ENCODE measurements at regions not wholly inside any gene's neighbourhood (a gene's known extent, or its start where the extent isn't known, plus 50 kb on each side); places are given as distances from the start of the nearest gene placed in this dataset.
"Not testable (repeated sequence)": the region's sequence is repeated elsewhere in the genome, so short reads cannot be mapped to it uniquely, and the experiment has no call there.

DNA sequence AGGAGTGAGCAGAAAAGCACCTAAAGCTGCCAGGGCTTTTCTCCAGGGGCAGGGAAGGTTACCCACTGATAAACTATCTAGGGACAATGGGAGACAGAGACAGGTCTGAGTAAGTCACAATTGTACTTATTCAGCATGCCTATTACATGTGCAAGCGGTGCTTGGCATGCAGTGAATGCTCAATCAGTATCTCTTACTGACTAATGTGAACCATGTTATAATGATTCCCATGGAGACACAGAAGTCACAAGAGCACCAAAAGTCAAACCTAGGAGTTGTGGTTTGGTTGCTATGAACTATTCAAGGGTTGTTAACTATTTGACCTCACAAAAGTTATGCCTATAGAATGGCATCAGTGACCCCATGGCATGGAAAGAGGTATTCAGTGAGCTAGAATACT is 50.0 kb upstream of the RASGRP1 start:
- DNase-seq = no peak

DNA sequence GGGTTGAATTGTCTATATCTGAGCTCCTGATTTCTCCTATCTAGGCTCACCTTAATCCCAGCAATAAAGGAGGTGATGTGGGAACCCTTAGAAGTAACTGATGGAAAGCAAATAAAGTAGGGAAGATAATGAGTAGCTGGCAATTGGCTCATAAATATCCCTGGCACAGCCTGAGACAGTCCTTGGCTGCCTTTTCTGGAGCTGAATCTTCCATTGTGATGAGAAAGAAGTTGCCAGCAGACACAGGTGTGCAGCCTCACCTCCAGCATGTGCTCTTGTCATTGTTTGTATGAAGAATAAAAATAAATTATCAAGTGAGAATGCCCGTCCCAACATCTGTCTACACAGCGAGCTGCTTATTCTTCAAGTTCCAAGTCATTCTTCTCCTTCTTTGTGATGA is 53.2 kb upstream of the RASGRP1 start:
- DNase-seq = no peak

DNA sequence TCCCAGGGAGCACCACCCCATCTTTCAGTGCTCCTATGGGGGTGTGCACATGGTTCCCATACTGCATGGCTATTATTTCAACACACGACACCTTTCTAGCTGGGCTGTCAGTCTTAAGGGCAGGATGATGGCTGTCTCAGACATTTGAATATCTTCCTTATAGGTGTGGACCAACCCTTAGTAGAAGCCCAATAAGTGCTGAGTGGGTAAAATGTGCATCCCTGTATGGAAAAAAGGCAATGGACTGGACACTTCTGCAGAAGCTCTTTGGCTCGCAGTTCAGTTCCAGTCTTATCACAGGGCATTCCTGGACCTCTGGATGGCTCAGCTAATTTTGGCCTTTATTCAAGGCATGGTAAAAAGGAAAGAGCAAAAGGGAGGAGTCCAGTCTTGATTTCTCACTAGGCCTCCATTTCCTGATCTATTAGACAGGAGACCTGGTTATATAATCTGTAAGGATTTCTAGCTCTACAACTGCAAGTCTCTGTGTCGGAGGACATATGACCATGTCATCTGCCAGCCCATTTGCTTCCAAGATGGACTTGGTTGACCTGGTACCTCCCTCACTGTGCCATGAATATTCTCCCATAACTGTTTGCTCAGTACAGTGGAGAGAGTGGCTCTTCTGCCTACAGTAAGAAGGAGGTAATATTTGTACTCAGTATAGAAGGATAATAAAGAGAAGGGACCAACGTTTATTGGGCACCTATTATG is 53.8 kb upstream of the RASGRP1 start:
- DNase-seq = no peak

DNA sequence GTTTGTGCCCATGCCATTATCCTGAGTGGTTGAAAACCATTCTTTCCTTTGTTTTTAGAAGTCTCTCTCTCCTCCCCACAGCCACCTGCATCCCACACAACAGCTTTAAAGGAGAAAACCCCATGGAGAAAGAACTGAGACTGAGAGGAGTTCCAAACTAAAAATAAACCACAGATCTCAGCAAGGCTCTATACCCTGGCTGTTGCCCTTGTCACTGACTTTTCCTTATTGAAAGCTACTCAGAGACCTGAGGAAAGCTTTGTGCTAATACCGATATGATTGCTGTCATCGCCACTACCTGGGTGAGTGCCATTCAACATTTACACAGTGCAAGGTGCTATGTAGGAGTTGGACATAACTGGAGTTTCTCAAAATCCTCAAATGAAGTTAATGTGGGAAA is 55.5 kb upstream of the RASGRP1 start:
- DNase-seq = no peak

DNA sequence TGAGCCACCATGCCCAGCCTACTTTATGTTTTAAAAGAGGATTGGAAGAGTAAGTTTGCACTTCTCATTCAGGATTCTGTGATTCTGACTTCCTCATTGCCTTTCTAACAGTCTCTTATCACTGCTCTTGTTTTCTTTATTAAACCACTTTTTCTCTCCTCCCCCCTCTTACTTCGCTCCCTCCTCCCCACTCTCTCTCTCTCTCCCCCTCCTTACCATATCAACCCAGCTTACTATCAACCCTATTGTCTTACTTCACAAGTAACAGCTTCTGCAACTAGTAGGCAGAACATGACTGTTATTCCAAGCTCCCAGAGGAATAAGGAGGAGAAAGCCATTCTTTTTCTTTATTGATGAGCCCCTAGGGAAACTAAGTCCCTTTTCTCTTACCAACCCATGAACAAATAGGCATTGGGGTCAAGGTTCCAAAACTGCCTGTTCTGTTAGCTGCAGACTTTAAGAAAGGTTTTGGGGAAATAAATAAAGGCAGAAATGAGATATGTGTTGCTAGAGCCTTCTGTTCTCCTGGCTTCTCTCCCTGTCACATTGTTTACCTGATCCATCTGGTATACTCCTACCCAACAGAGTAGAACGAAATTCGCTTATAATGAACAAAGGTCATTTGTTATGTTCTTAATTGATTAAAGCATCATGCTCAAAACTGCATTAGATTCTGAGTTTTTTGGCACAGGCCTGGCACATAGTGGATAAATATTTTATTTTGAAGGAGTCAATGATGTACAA is 56.4 kb upstream of the RASGRP1 start:
- DNase-seq = no peak

DNA sequence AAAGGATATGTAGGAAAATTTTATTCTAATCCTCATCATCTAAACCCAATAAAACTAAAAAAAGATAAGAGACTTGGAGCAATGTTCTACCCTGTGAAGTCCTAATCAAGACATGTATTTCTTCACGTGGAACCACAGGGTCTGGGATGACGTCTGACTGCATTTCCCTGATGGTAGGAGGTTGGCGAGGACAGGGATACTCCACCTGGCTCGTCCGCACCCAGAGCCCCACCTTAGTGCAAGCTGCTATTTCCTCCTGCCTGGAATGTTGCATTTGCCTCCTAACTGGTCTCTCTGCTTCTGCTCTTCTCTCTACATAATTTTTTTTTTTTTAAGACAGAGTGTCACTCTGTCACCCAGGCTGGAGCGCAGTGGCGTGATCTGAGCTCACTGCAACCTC is 57.7 kb upstream of the RASGRP1 start:
- DNase-seq = no peak

DNA sequence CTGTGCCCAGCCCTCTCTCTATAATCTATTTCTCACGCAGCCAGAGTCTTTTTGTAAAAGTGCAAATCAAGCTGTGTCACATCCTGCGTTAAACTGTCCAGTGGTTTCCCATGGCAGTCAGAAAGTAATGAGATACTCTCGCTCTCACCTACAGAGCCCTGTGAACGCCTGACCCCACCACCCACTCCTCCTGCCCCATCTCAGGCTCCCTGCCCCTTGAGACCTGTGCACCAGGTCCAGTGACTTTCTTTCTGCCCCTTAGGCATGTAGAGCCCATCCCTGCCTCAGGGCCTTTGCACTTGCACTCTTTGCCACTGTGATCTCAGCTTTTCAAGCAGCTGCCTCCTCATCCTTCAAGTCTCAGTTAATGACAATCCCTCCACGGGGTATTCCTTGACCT is 58.3 kb upstream of the RASGRP1 start:
- no peak for DNase-seq

DNA sequence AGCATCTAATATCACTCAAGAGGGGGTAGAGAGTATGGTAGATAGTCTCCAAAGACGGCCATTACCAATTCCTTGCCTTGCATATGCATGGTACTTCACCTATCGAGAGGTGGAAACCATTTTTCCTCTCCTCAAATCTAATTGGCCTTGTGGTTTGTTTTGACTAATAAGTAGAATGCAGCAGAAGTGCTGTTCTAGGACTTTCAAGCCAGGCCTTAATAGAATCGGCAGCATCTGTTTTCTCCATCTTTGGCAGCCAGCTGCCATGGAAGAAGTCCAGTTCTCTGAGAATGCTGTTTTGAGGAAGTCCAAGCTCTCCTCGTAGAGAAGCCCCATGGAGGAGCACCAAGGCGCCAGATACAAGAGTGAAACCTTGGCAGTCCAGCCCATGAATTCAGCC is 59.1 kb upstream of the RASGRP1 start:
- no peak for DNase-seq

DNA sequence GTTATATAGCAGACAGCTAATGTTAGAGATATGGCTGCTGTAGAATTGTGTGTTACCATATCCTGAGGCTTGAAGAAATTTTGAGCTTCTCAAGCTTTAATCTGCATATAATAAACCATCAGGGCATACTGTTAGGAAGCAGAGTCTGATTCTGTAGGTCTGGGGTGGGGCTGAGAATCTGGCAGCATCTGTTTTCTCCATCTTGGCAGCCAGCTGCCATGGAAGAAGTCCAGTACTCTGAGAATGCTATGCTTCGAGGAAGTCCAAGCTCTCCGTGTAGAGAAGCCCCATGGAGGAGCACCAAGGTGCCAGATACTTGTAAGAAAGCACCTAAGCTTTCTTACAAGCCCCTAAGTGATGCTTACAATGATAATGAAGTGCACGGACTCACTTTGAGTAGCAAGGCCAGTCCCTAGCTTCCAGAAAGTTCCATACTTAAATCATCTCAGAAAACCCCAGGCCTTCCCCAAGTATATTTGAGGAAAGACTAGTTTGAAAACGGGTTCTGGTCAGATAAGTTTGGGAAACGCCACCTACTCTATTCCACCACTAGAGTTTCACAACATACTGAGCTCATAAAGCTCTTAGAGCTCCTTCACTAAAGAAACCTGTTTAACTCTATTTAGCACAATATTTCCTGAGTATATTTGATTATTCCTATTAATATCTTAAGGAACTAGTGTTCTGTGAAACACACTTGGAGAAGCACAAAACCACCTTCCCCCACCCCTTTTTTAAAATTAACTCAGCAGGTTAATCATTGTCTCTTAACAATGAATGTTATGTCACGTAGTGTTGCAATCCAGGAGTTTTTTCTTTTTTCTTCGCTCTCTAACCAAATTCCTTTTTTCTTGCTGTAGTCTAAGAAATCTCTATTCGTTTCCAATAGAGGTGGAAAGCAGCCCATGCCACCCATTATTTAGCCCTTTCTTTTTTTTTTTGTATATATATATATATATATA is 59.9 kb upstream of the RASGRP1 start:
- no peak for DNase-seq

DNA sequence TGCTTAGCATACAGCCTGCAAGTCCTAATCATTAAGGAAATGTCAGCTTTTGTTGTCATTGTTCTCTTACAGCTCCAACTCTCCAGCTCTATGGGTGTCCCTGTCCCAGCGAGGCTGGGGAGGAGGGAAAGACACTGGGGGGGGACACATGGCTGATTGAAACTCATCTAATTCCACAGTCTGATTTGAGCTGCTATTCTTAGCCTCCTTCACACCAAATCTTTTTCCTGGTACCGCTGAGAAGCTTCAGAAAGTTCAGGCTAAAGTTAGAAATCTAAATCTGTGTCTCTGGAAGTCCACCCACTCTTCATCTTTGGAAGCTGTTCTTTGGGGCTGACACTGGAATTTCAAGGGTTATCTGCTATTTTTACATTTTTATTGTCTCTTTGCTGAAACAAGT is 61.3 kb upstream of the RASGRP1 start:
- DNase-seq = no peak

DNA sequence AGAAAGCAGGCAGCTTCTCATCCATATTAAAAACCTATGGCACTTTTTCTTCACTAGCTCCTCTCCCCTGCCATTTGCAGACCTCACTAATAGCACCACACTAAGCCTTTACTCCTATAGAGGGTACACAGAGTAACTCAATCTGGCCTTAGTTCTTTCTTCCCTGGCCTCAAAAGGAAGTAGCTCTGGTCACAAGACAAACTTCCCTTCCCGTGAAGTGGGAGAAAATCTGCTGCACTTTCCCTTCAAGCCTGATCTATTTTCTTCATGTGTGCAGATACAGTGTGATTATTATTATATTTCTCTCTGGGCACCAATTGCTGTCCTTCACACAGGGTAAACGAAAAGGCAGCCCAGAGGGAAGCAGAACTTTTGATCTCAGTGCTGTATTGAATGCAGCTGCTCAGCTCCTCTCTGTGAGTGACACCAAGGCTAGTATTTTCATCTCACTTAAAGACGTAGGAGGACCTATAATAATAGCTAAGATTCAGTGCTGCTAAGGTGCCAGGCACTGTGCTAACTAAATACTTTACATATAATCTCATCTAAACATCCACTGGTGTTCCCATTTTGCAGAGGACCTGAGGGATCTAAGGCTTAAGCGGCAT is 61.9 kb upstream of the RASGRP1 start:
- DNase-seq = no peak

DNA sequence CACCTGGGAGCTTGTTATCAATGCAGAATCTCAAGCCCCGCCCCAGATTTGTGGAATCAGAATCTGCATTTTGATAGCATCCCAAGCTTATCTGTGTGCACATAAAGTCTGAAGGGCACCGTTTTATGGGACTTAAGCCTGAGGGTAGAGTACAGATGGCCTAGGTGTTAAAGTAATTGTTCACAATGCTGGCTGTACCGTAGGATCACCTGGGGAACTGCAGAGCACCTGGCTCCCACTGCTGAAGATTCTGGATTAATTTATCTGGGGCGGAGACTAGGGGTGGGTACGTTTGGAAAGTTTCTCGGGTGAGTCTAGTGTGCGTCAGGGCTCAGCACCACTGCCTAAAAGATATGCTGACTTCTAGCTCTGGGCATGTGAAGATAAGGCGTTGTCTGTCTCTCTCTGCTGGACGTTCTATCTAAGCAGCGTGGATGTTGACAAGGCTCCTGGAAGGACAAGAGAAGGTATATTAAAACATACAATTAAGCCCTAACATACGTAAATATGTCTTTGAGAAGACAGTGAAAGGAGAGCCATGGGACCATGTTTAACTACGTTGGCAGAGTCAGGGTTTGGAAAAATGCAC is 63.2 kb upstream of the RASGRP1 start:
- DNase-seq = no peak

DNA sequence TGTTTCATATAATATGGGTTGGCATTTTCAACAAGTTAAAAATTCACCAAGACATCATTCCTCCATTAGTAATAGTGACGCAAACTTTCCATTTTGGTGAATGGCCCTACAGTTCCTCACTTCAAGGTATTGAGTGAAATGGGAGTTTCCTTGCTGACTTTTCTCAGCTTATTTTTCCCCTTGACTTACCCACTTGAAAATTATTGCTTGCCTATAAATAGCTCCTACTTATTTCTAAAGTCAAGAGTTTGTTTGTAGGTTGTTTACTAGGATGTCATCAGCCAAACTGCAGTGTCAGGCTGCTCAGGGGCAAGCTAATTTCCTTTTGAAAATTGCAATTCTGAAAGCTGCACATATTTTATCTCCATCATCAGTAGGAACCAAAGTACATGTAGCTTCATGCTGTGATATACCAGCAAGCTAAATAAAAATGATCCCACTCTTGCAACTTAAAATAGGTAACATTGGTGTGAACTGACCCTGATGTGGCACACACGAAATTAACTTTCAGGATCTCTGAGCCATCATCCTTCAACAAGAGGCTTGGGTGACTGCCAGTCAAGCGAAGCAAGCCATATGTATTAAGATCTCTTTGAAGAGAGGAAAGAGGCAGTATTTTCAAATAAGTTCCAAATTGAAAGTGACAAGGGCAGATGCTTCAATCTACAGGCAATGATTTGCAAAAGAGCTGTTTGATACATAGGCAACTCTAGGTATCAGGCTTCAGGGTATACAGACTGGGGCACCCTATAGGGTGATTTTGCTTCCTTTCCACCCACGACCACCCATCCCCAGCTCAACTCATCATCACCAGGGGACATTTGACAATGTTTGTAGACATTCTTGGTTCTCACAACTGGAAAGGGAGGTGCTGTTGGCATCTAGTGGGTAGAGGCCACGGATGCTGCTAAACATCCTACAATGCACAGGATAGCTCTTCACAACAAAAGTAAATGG is 66.8 kb upstream of the RASGRP1 start:
- DNase-seq = no peak

DNA sequence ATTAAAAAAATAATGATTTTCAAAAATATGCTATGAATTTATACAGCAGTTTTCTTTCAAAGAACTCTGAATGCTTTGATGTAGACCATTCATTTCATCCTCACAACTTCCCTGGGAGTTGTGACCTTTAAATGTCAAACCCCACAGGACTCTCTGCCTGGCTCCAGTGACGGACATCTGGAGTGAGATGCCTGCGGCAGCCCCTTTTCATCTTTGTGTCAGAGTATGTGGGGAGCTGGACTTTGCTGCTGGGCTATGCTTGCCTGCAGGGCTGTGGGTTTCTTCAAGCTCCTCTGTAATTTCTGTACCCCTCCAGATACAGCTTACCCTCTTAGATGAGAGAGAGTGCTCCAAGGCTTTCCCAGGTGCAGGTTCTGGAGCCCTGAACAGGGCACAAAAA is 70.6 kb upstream of the RASGRP1 start:
- no peak for DNase-seq

DNA sequence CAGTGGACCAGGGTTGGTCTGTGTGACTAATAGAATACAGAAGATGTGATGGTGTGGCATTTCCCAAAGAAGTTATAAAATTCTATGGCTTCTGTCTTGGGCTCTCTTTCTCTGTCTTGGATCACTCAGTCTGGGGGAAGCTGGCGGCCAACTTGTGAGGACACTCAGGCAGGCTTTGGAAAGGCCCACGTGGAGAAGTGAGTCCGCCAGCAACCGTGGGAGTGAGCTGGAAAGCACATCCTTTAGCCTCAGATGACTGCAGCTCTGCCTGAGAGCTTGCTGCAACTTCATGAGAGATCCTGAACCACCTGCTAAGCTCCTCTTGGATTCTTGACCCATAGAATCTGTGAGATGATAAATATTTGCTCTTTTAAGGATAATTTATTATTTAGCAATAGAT is 72.0 kb upstream of the RASGRP1 start:
- DNase-seq = no peak

DNA sequence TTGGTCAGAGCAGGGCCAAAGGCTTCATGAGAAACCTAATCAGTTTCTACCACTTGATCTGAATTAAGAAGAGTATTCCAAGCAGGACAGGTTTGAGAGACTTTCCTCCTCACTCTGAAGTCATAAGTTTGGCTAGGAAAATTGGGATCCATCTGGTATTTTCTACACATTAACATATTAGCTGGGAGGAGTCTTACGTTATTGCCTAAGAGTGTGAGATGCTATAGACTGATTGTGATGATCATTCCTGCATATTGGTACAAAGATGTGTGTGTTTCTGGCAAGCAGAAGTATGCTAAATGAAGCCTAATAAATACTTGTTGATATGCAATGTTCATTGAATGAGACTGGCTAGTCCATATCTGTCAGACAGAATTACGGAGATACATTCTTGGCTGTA is 73.5 kb upstream of the RASGRP1 start:
- DNase-seq = no peak

DNA sequence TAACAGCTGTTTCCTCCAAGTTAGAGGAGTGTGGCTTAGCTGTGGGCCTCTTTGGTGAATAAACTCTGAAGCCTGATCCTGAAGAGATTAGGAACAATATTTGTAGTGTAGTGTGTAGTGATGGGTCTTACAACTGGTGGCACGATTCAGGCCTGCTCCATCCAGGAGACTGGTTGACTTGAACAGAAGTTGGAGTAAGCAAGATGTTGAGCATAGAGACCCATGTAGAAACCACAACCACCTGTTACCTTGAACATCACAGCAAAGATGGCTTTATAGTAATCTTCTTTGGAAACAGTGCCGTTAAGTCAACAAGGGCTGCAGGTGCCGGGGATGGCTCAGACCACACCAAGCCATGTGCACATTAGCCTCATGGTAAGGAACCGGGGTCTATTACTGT is 74.2 kb upstream of the RASGRP1 start:
- DNase-seq = no peak

DNA sequence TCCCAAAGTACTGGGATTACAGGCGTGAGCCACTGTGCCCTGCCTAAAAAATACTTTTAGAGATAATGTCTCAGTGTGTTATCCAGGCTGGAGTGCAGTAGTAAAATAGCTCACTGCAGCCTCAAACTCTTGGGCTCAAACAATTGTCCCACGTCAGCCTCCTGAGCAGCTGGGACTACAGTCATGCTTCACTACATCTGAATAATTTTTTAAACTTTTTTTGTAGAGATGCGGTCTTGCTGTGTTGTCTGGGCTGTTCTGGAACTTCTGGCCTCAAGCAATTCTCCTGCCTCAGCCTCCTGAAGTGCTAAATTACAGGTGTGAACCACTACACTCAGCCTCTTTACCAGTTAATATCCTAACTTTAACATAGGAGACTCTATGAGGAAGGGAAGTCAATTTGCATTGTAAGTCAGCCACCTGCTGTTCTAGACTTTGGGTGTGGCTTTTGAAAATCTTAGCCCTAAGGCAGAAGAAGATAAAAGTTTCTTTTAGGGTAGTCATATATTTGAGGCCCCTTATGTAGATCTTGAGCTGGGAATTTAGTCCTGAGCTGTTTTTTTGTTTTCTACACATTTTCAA is 78.2 kb upstream of the RASGRP1 start:
- DNase-seq = no peak

DNA sequence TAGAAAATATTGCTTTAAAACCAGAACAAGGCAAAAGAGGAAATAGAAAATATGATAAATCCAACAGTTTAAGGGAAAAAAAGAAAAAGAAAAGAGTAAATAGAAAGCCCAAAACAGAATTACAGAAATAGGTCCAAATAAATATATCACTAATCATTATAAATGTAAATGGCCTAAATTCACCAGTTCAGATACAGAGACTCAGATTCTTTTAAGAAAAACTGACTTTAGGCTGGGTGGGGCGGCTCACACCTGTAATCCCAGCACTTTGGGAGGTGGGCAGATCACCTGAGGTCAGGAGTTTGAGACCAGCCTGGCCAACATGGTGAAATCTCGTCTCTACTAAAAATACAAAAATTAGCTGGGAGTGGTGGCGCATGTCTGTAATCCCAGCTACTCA is 79.7 kb upstream of the RASGRP1 start:
- DNase-seq = not testable (repeated sequence)

DNA sequence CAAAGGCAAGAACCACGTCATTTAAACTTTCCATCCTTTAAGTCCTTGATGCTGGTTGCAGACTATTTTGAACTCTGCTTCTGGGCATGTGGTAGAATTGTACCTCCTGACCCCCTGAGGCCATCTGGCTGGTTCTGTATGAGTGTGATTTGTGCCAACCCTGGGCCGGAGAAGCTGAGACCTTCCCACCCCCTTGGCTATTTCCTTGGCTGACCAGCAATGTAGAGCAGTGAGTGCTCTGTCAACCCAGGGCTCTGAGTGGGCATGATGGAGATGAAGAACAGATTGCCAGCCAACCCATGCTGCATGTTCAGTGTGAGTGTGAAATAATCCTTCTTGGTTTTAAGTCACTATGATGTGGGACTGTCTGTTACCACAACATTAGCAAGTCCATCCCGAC is 82.1 kb upstream of the RASGRP1 start:
- no peak for DNase-seq

DNA sequence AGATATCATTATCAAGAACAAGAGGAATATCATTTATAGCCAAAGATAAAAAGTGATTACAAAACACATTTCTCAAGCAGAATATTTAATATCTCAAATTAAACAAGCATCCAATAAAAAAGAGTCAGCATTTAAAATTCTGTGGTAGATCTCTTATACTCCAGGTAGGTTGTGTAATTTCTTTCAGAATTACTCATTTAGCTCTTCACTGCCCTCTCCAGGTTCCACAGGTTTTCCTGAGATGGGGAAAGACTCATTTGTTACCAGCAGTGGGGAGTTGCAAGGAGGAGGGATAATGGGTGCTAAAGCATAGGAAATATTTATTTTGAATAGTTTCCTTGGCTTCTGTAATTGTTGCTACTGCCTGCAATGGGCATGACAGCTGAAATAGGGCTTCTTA is 83.1 kb upstream of the RASGRP1 start:
- DNase-seq = no peak

Data from CD4-positive, alpha-beta T cell treated with Interleukin-12 subunit alpha and Interleukin-12 subunit beta, for 1 hour (primary cell).